ENCODE measurements at regions not wholly inside any gene's neighbourhood (a gene's known extent, or its start where the extent isn't known, plus 50 kb on each side); places are given as distances from the start of the nearest gene placed in this dataset.

- TF ChIP-seq ELF4 (IDR thresholded peaks at IDR 0.05) (no peak), TARDBP (IDR thresholded peaks at IDR 0.05) (no peak), SUZ12 (IDR thresholded peaks at IDR 0.05) (no peak), FOXM1 (IDR thresholded peaks at IDR 0.05; ENCODE audit: borderline replicate concordance) (no peak), LEF1 (IDR thresholded peaks at IDR 0.05; ENCODE audit: borderline replicate concordance) (no peak), BHLHE40 (IDR thresholded peaks at IDR 0.05; ENCODE audit: borderline replicate concordance) (no peak), SP1 (IDR thresholded peaks at IDR 0.05) (no peak)
Observed at GRCh38 chr4:25481648-25482047, 104.6 kb downstream of the ANAPC4 start.
